Esophagus squamous epithelium (tissue), 5 donors: ENCODE measurements at regions not wholly inside any gene's neighbourhood (a gene's known extent, or its start where the extent isn't known, plus 50 kb on each side); places are given as distances from the start of the nearest gene placed in this dataset.

Experiments used
- DNase-seq: peaks from one replicate; lab custom pipeline; 2025; lab: John Stamatoyannopoulos, UW
- H3K27ac ChIP-seq, 4 donors: fragments of 200-600 bp; sonication (generic); one replicate each; pipeline ENCODE4 v1.5.1; 2016 to 2019; ENCODE audit warnings: mild to moderate bottlenecking in 1 of 4
- H3K27me3 ChIP-seq, 4 donors: fragments of 200-600 bp; sonication (generic); 1 replicate in 3 of 4; 2 replicates in 1 of 4; pipeline versions ENCODE4 v1.5.1 to v1.6.0; 2017 to 2021; ENCODE audit warnings: antibody characterized with exemption in 1 of 4
- H3K36me3 ChIP-seq, 3 donors: fragments of 200-600 bp; sonication (generic); one replicate each; pipeline ENCODE4 v1.5.1; 2016 to 2019
- H3K4me1 ChIP-seq, 3 donors: fragments of 200-600 bp; sonication (generic); one replicate each; pipeline ENCODE4 v1.5.1; 2017 to 2019
- H3K4me3 ChIP-seq, 4 donors: fragments of 200-600 bp; sonication (generic); 1 replicate in 3 of 4; 2 replicates in 1 of 4; pipeline ENCODE4 v1.5.1; 2016 to 2019; ENCODE audit warnings: mild to moderate bottlenecking in 2 of 4, moderate library complexity in 1 of 4
- H3K9me3 ChIP-seq, 3 donors: fragments of 200-600 bp; sonication (generic); one replicate each; pipeline ENCODE4 v1.5.1; 2016 to 2019
- CTCF ChIP-seq, 6 experiments: fragments of 450-650 bp in 4 of 6; fragments of 200-600 bp in 2 of 6; sonication (generic) in 2 of 6; IDR thresholded peaks; one replicate each; pipeline ENCODE4 v1.5.1; 2016 to 2019; ENCODE audit warnings: antibody characterized with exemption in 6 of 6, mild to moderate bottlenecking in 4 of 6, moderate library complexity in 4 of 6
- POLR2A ChIP-seq, 4 donors: fragments of 450-650 bp; IDR thresholded peaks; one replicate each; pipeline ENCODE4 v1.6.1; 2017; ENCODE audit warnings: antibody characterized with exemption in 4 of 4, mild to moderate bottlenecking in 4 of 4, moderate library complexity in 3 of 4
- WGBS, 2 donors: methylation state at CpG; one replicate each; pipeline ENCODE4 v1.1.5; 2018; 5-methylcytosine and 5-hydroxymethylcytosine counted together
- intact Hi-C: fragments of 100-400 bp; cut with DNase I; formaldehyde crosslinking; loops from one replicate; pipeline ENCODE4 v1.15.0; 2022
- donor health status: DM: yes; HTN: yes; CAD: no.

GRCh38 chr13:110789871-110790270 is 76.4 kb downstream of the ING1 start:
- WGBS, 2 donors: 80 to 88% methylated on average over 2 of the region's 2 CpGs
- no peaks in the 10 kb centered on the region for H3K4me1 ChIP-seq
- no peak overlapping the region for H3K27ac ChIP-seq
- intact Hi-C loops: no loop called here
- DNase-seq: no peak
- H3K27me3 ChIP-seq: peaks cover 0 to 6% (median 0%) of the 10 kb centered on the region in 4 donors
- H3K36me3 ChIP-seq: no peaks in the 10 kb centered on the region
- no peak overlapping the region for H3K4me3 ChIP-seq
- peaks cover 0 to 17% (median 0%) of the 10 kb centered on the region in 3 donors for H3K9me3 ChIP-seq
- no peak for TF ChIP-seq POLR2A (IDR thresholded peaks at IDR 0.05)
- no peak for TF ChIP-seq CTCF (IDR thresholded peaks at IDR 0.05)

GRCh38 chr13:110790371-110790770 is 76.9 kb downstream of the ING1 start:
- intact Hi-C loops: no loop called here
- TF ChIP-seq POLR2A (IDR thresholded peaks at IDR 0.05) (no peak), CTCF (IDR thresholded peaks at IDR 0.05) (no peak)
- H3K4me1 ChIP-seq: no peaks in the 10 kb centered on the region
- peaks cover 0 to 3% (median 0%) of the 10 kb centered on the region in 4 donors for H3K27me3 ChIP-seq
- H3K36me3 ChIP-seq: no peaks in the 10 kb centered on the region
- H3K9me3 ChIP-seq: peaks cover 0 to 17% (median 0%) of the 10 kb centered on the region in 3 donors
- H3K27ac ChIP-seq: no peak overlapping the region
- no peak overlapping the region for H3K4me3 ChIP-seq
- DNase-seq: no peak
- WGBS, 2 donors: 77 to 85% methylated on average over 3 of the region's 3 CpGs

GRCh38 chr13:110794209-110794608 is 80.7 kb downstream of the ING1 start:
- H3K36me3 ChIP-seq: no peaks in the 10 kb centered on the region
- no peak for DNase-seq
- peaks cover 0 to 12% (median 0%) of the 10 kb centered on the region in 3 donors for H3K4me1 ChIP-seq
- intact Hi-C loops: no loop called here
- H3K27me3 ChIP-seq: peaks cover 0 to 13% (median 0%) of the 10 kb centered on the region in 4 donors
- WGBS, 2 donors: no CpG with 5 or more reads among the region's 7 CpGs
- TF ChIP-seq POLR2A (IDR thresholded peaks at IDR 0.05) (no peak), CTCF (IDR thresholded peaks at IDR 0.05) (no peak)
- no peak overlapping the region for H3K4me3 ChIP-seq
- H3K9me3 ChIP-seq: peaks cover 0 to 17% (median 0%) of the 10 kb centered on the region in 3 donors
- H3K27ac ChIP-seq: no peak overlapping the region

DNA sequence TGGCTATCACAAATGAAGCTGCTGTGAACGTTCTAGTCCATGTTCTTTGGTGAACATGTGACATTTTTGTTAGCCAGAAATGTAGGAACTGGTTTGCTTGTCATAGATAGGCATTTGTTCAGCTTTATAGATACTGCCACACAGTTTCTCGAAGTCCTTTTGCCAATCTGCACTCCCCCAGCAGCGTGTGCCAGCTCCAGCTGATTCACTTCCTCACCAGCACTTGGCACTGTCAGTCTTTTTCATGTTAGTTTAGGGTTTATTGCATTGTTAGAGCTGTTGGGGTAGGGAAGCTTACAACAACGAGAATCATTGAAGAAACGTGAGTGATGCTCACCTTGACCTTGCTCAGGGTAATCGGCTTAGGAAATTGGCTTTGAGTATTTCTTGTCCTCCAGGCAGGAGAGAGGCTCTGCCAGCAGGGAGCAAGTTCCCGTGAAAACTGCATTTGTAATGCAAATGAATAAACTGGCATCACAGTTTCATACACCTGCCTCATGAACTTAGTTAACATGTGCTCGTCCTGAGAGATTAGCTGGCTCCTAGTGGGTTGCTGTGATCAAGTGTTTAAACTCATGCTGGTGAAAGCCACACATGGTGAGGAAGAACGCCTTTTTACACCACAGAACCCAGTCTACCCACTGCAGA is 83.9 kb downstream of the ING1 start:
- H3K36me3 ChIP-seq: no peaks in the 10 kb centered on the region
- TF ChIP-seq CTCF (IDR thresholded peaks at IDR 0.05) (no peak), POLR2A (IDR thresholded peaks at IDR 0.05) (no peak)
- H3K27me3 ChIP-seq: peaks cover 0 to 38% (median 0%) of the 10 kb centered on the region in 4 donors
- no peak overlapping the region for H3K27ac ChIP-seq
- DNase-seq: no peak
- no peak overlapping the region for H3K4me3 ChIP-seq
- H3K4me1 ChIP-seq: peaks cover 0 to 17% (median 0%) of the 10 kb centered on the region in 3 donors
- peaks cover 0 to 17% (median 0%) of the 10 kb centered on the region in 3 donors for H3K9me3 ChIP-seq
- intact Hi-C loops: no loop called here
- WGBS, 2 donors: 32 to 44% methylated on average over 8 to 9 of the region's 9 CpGs

DNA sequence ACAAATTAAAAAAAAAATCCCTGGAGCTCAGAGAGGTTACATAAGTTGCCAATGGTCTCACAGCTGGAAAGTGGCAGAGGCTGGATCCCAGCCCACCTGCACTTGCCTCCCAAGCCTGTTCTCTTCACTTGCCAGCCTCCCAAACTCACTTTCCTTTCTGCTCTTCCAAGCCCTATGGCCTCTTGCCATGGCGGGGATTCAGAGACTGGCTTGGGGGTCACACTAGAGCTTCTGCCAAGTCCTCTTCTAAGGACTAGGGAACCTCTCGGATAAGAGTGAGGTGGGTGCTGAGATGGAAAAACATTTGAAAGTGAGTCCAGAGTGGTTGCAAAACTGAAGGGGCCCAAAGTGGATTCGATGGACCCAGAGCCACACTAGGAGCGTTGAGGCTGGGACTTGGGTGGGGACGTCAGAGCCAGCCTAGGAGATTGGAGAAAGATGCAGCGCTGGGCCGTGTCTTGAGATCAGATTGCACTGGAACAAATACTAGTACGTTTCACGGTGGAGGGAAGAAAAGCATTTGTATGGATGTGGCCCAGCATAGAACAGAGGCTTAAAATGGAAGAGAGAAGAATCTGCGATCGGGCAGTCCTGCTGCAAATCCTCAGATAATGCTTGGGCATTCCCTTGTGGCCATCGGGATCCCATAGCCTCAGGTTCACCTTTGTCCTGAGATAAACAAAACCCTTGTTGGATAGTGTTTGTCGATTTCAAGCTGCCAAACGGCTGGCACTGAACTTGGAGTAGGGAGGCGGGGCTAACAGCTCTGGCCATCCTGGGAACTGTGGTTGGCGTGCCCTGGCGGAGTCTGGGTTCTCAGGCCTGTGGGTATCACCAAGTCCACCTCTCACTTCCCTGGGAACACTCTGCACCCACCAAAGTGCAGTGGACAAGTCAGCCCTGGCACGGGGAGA is 84.8 kb downstream of the ING1 start:
- peaks cover 0 to 9% (median 0%) of the 10 kb centered on the region in 3 donors for H3K9me3 ChIP-seq
- intact Hi-C loops: no loop called here
- TF ChIP-seq POLR2A (IDR thresholded peaks at IDR 0.05) (no peak), CTCF (IDR thresholded peaks at IDR 0.05) (no peak)
- H3K4me3 ChIP-seq: no peak overlapping the region
- H3K36me3 ChIP-seq: no peaks in the 10 kb centered on the region
- 78 to 84% methylated on average over 15 to 16 of the region's 18 CpGs for WGBS, 2 donors
- H3K4me1 ChIP-seq: peaks cover 0 to 17% (median 0%) of the 10 kb centered on the region in 3 donors
- peak overlapping the region in 2 of 4 donors; percentile 64 to 73 for H3K27ac ChIP-seq
- H3K27me3 ChIP-seq: peaks cover 0 to 42% (median 0%) of the 10 kb centered on the region in 4 donors
- DNase-seq: no peak
